HG03280 (cell line): ENCODE measurements at regions not wholly inside any gene's neighbourhood (a gene's known extent, or its start where the extent isn't known, plus 50 kb on each side); places are given as distances from the start of the nearest gene placed in this dataset.

ENCODE experiments used
- ATAC-seq: cut with Tn5 transposase; IDR thresholded peaks from one replicate; pipeline ENCODE4 v1.9.1; 2021; ENCODE audit warnings: mild to moderate bottlenecking, moderate library complexity; ENCODE audit not compliant: unreplicated experiment

- ATAC-seq = no peak
These were observed 159.2 kb upstream of the CST7 start for GRCh38 chr20:24789877-24790276.

- no peak for ATAC-seq
These were observed 158.3 kb upstream of the CST7 start for GRCh38 chr20:24790746-24791283.

- ATAC-seq = no peak
These were observed 157.1 kb upstream of the CST7 start for GRCh38 chr20:24791953-24792352.

GRCh38 chr20:24792641-24793495, 156.2 kb upstream of the CST7 start:
- ATAC-seq = no peak

GRCh38 chr20:24795436-24795835, 153.6 kb upstream of the CST7 start:
- no peak for ATAC-seq

- no peak for ATAC-seq
These were observed 152.8 kb upstream of the CST7 start for GRCh38 chr20:24796236-24796635.

GRCh38 chr20:24797113-24797512, 152.0 kb upstream of the CST7 start:
- no peak for ATAC-seq

GRCh38 chr20:24797745-24798655, 151.1 kb upstream of the CST7 start:
- no peak for ATAC-seq

- ATAC-seq = no peak
These were observed 150.0 kb upstream of the CST7 start for GRCh38 chr20:24798930-24799705.

- ATAC-seq = no peak
These were observed 149.0 kb upstream of the CST7 start for GRCh38 chr20:24799971-24800580.

- ATAC-seq = no peak
These were observed 146.7 kb upstream of the CST7 start for GRCh38 chr20:24802286-24802820.

- no peak for ATAC-seq
These were observed 144.4 kb upstream of the CST7 start for GRCh38 chr20:24804481-24805206.

GRCh38 chr20:24805456-24806238, 143.4 kb upstream of the CST7 start:
- ATAC-seq = no peak

GRCh38 chr20:24806705-24807676, 142.1 kb upstream of the CST7 start:
- no peak for ATAC-seq

- no peak for ATAC-seq
These were observed 140.5 kb upstream of the CST7 start for GRCh38 chr20:24808616-24809015.

- ATAC-seq = no peak
These were observed 139.5 kb upstream of the CST7 start for GRCh38 chr20:24809606-24810005.

GRCh38 chr20:24810676-24811407, 138.2 kb upstream of the CST7 start:
- ATAC-seq = no peak
